NT2/D1 (cell line): ENCODE measurements at regions not wholly inside any gene's neighbourhood (a gene's known extent, or its start where the extent isn't known, plus 50 kb on each side); places are given as distances from the start of the nearest gene placed in this dataset.

Source experiments
- SUZ12 ChIP-seq: IDR thresholded peaks from 2 replicates; pipeline ENCODE4 v1.6.1; 2011; ENCODE audit not compliant: insufficient read length, insufficient read depth; ENCODE audit errors: extremely low read depth
- YY1 ChIP-seq: IDR thresholded peaks from 2 replicates; pipeline ENCODE4 v1.6.1; 2011; ENCODE audit not compliant: insufficient read length, insufficient read depth
- ZNF274 ChIP-seq: IDR thresholded peaks from 2 replicates; pipeline ENCODE4 v1.6.1; 2011; ENCODE audit warnings: mild to moderate bottlenecking, low read depth, low read length

- no peak for TF ChIP-seq YY1
- no peak for TF ChIP-seq SUZ12
- no peak for TF ChIP-seq ZNF274
Observed at GRCh38 chr3:25165306-25165705, 262.8 kb upstream of the RARB start.
